ENCODE measurements at regions not wholly inside any gene's neighbourhood (a gene's known extent, or its start where the extent isn't known, plus 50 kb on each side); places are given as distances from the start of the nearest gene placed in this dataset.
"Not testable (repeated sequence)": the region's sequence is repeated elsewhere in the genome, so short reads cannot be mapped to it uniquely, and the experiment has no call there.

DNA sequence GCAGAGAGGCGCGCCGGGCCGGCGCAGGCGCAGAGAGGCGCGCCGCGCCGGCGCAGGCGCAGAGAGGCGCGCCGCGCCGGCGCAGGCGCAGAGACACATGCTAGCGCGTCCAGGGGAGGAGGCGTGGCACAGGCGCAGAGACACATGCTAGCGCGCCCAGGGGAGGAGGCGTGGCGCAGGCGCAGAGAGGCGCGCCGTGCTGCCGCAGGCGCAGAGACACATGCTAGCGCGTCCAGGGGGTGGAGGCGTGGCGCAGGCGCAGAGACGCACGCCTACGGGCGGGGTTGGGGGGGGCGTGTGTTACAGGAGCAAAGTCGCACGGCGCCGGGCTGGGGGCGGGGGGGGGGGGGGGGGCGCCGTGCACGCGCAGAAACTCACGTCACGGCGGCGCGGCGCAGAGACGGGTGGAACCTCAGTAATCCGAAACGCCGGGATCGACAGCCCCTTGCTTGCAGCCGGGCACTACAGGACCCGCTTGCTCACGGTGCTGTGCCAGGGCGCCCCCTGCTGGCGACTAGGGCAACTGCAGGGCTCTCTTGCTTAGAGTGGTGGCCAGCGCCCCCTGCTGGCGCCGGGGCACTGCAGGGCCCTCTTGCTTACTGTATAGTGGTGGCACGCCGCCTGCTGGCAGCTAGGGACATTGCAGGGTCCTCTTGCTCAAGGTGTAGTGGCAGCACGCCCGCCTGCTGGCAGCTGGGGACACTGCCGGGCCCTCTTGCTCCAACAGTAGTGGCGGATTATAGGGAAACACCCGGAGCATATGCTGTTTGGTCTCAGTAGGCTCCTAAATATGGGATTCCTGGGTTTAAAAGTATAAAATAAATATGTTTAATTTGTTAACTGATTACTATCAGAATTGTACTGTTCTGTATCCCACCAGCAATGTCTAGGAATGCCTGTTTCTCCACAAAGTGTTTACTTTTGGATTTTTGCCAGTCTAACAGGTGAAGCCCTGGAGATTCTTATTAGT lies 269.9 kb downstream of the OR4F29 start:
- not testable (repeated sequence) for TF ChIP-seq SMC3 (conservative IDR thresholded peaks at IDR 0.05; ENCODE audit: poor library complexity); POLR2AphosphoS5 (IDR thresholded peaks at IDR 0.05); EZH2 (IDR thresholded peaks at IDR 0.05; ENCODE audit: borderline replicate concordance, insufficient read depth, low read length, poor library complexity, severe bottlenecking)
- TF ChIP-seq, protein P1, sequence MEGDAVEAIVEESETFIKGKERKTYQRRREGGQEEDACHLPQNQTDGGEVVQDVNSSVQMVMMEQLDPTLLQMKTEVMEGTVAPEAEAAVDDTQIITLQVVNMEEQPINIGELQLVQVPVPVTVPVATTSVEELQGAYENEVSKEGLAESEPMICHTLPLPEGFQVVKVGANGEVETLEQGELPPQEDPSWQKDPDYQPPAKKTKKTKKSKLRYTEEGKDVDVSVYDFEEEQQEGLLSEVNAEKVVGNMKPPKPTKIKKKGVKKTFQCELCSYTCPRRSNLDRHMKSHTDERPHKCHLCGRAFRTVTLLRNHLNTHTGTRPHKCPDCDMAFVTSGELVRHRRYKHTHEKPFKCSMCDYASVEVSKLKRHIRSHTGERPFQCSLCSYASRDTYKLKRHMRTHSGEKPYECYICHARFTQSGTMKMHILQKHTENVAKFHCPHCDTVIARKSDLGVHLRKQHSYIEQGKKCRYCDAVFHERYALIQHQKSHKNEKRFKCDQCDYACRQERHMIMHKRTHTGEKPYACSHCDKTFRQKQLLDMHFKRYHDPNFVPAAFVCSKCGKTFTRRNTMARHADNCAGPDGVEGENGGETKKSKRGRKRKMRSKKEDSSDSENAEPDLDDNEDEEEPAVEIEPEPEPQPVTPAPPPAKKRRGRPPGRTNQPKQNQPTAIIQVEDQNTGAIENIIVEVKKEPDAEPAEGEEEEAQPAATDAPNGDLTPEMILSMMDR (IDR thresholded peaks at IDR 0.05; ENCODE audit: poor library complexity, severe bottlenecking) = not testable (repeated sequence)

Data from neural cell (in vitro differentiated cells).